C4-2B (cell line): ENCODE measurements at regions not wholly inside any gene's neighbourhood (a gene's known extent, or its start where the extent isn't known, plus 50 kb on each side); places are given as distances from the start of the nearest gene placed in this dataset.

Experiments used
- ZFX ChIP-seq: fragments of 450-650 bp; IDR thresholded peaks from 2 replicates; pipeline ENCODE4 v1.6.1; 2017
- TF ChIP-seq, protein P1 (sequence below): fragments of 450-650 bp; conservative IDR thresholded peaks from 2 replicates; pipeline ENCODE4 v1.5.1; 2017; ENCODE audit warnings: mild to moderate bottlenecking

DNA sequence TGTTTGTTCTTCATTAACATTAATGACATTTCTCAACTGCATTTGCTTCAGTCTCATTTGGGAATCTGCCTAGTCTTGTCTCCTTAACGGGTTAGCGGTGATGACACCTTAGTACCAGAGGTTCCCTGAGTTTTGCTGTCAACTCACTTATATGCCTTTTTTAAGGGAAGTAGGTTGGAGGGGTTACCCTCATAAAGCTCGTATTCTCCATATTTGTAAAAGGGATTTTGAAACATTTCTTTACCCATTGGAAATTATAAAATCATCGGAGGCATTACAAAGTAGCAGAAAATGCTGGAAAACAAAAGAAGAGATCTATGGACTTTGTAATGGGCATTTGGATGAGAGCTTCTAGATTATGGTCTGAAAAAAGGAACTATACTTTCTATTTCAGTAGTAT lies 88.7 kb upstream of the PRDM1 start:
- TF ChIP-seq, protein P1, sequence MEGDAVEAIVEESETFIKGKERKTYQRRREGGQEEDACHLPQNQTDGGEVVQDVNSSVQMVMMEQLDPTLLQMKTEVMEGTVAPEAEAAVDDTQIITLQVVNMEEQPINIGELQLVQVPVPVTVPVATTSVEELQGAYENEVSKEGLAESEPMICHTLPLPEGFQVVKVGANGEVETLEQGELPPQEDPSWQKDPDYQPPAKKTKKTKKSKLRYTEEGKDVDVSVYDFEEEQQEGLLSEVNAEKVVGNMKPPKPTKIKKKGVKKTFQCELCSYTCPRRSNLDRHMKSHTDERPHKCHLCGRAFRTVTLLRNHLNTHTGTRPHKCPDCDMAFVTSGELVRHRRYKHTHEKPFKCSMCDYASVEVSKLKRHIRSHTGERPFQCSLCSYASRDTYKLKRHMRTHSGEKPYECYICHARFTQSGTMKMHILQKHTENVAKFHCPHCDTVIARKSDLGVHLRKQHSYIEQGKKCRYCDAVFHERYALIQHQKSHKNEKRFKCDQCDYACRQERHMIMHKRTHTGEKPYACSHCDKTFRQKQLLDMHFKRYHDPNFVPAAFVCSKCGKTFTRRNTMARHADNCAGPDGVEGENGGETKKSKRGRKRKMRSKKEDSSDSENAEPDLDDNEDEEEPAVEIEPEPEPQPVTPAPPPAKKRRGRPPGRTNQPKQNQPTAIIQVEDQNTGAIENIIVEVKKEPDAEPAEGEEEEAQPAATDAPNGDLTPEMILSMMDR: no peak
- TF ChIP-seq ZFX: no peak
